Activated CD8-positive, alpha-beta memory T cell treated with anti-CD3 and anti-CD28 coated beads for 36 hours (primary cell): ENCODE measurements at regions not wholly inside any gene's neighbourhood (a gene's known extent, or its start where the extent isn't known, plus 50 kb on each side); places are given as distances from the start of the nearest gene placed in this dataset.
"Not testable (repeated sequence)": the region's sequence is repeated elsewhere in the genome, so short reads cannot be mapped to it uniquely, and the experiment has no call there.

Experiments
- CTCF ChIA-PET: fragments of 350-600 bp; sonication (Branson Sonifier 250); formaldehyde crosslinking; loops from one replicate; lab custom pipeline; 2021; ENCODE audit warnings: antibody characterized with exemption; lab: Charles Lee
- POLR2A ChIA-PET: fragments of 350-600 bp; sonication (Branson Sonifier 250); formaldehyde crosslinking; loops from one replicate; lab custom pipeline; 2021; ENCODE audit warnings: antibody characterized with exemption; lab: Charles Lee

DNA sequence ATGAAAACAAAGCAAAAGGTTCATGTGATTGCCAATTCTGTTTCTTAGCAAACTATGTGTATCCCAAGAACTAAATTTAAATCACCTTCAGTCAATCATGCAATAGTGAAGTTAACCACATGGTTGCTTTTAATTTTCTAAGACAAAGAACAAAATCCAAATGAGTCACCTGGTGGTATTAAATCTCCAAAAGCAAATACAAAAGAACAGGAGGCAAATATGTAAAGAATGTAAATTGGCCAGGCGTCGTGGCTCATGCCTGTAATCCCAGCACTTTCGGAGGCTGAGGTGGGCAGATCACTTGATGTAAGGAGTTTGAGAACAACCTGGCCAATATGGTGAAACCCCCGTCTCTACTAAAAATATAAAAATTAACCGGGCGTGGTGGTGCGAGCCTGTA is 54.2 kb upstream of the PIK3R4 start:
- POLR2A ChIA-PET, result no interaction called here

DNA sequence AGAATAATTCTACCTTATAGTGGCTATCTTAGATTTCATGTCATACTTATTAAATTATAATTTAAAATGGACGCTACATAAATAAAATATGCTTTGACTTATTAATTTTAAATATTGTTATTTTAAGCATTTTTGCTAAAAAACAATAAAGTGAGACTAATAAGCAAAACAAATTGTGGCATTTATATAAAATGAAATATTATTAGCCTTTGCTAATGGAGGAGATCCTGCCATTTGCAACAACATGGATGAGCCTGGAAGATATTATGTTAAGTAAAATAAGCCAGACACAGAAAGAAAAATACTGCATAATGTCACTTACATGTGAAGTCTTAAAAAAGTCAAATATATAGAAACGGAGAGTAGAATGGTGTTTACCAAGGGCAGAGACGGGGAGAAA is 54.8 kb upstream of the PIK3R4 start:
- ChIA-PET POLR2A (no interaction called here), CTCF (interaction anchor here (1.0 kb wide), 1 partner anchor 10 kb away, joined by 5 read pairs; no protein-coding TSS in a partner anchor)

More for the DNA sequence above, 54.2 kb upstream of the PIK3R4 start:
- CTCF ChIA-PET, result interaction anchor here (1.0 kb wide), 1 partner anchor 9 kb away, joined by 5 read pairs; no protein-coding TSS in a partner anchor

DNA sequence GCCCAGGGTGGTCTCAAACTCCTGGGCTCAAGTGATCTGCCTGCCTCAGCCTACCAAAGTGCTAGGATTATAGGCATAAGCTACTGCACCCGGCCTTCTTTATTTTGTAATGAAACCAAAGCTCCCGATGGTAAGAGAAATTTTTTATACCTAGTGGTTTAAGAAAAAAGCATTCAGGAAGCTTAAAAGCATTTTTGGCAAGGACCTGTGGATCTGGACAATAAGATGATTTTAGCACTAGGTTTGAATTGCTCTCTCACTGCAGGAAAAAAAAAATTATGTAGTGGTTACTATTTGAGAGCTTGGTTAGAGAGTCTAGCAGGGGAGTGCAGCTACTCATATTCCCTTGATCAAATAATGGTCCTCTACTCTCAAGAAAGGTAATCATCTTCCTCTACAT is 64.9 kb upstream of the PIK3R4 start:
- ChIA-PET POLR2A (no interaction called here), CTCF (no interaction called here)

DNA sequence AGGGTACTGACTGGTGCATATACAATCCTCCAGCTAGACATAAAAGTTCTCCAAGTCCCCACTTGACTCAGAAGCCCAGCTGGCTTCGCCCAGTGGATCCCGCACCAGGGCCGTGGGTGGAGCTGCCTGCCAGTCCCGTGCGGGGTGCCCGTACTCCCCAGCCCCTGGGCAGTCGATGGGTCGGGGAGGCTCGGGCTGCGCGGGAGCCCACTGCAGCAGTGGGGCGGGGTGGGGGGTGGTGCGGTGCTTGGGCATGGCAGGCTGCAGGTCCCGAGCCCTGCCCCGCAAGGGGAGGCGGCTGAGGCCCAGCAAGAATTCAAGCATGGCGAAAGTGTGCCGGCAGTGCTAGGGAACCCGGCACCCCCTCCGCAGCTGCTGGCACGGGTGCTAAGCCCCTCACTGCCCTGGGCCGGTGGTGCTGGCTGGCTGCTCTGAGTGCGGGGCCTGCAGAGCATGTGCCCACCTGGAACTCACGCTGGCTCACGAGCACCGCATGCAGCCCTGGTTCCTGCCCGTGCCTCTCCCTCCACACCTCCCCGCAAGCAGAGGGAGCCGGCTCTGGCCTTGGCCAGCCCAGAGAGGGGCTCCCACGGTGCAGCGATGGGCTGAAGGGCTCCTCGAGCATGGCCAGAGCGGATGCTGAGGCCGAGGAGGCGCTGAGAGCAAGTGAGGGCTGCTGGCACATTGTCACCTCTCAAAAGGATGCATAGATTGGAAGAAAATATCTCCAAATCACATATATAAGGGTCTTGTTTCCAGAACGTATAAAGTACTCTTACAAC is 68.3 kb upstream of the PIK3R4 start:
- CTCF ChIA-PET, result no interaction called here
- POLR2A ChIA-PET, result no interaction called here

DNA sequence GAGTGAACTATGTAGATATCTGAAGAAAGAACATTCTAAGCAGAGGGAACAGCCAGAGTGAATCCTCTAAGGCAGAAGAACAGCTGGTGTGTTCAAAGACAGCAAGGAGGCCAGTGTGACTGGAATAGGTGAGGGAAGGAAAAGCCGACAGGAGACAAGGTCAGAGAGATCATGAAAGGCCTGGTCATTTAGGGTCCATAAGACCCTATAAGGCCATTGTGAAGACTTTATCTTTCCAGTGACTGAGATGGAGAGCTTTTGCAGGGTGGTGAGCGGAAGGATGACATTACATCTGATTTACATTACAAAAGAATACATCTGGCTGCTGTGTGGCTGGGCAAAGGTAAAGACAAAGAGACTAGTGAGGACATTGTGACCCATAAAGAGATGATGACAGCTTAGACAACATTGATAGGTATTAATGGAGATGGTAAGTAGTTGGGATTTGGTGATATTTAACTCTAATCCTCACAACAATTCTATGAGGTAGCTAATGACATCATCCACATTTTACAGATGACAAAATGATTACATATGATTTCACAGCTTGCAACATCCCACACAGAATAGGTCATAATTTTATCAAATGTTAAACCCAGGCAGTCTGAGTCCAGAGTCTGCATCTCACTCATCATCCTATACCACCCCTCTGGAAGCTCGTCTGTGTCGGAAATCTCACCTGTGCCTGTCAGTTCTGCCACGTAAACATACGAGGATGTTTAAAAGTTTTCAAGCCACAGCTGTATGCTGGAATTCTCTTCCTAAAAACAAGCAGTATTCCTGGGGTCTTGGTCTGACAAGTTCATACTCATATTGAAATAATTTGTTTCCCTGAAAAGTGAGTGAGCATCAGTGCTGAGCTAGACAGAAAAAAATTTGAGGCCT is 70.2 kb upstream of the PIK3R4 start:
- ChIA-PET POLR2A (no interaction called here), CTCF (no interaction called here)

DNA sequence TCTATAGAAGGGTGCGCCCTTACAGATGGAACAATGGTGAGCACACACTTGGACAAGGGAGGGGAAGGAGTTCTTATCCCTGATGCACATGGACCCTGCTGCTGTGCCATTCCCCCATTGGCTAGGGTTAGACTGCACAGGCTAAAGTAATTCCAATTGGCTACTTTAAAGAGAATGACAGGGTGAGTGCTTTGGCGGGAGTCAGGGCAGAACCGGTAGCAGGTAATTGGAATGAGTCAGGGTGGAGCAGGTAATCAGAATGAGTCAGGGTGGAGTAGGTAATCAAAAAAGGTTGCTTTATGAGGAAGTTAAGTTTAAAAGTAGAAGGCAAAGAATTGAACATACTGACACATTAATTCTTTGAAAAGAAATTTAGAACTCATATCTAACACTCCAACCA is 71.4 kb upstream of the PIK3R4 start:
- CTCF ChIA-PET, POLR2A ChIA-PET: not testable (repeated sequence)

DNA sequence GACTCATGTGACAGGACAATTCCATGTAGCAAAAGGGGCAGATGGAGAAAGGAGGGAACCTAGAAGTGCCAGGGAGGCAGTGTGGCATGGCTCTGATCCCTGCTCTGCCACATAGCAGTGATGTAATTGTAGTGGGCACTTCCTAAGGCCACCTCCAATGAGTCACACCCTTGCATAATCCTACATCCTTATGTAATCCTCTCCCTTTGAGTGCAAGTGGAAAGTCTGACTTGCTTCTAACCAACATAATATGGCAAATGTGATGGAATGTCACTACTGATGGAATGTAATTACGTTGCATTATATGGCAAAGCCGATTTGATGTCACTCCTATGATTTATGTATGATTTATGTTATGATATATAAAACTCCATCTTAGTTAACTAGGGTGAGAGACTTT is 72.9 kb upstream of the ATP2C1 start:
- ChIA-PET POLR2A (no interaction called here), CTCF (no interaction called here)

DNA sequence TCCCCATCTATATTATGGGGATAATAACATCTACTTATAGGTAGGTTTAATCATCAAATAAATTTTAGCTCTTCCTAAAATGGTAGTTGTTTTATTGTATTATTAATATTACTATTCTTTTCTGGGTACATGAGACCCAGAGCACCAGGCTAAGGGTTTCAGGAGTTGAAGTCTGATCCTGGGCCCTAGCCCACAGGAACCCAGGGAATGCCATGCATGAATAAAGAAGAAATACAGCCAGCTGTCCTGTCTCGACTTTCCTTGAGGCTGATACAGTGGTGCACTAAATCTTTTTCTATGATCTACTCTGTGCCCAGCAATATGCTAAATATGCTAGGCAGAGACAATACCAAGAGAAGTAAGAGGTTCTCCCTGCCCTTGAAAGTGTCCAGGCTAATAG is 72.1 kb upstream of the ATP2C1 start:
- CTCF ChIA-PET, result no interaction called here
- POLR2A ChIA-PET, result no interaction called here

DNA sequence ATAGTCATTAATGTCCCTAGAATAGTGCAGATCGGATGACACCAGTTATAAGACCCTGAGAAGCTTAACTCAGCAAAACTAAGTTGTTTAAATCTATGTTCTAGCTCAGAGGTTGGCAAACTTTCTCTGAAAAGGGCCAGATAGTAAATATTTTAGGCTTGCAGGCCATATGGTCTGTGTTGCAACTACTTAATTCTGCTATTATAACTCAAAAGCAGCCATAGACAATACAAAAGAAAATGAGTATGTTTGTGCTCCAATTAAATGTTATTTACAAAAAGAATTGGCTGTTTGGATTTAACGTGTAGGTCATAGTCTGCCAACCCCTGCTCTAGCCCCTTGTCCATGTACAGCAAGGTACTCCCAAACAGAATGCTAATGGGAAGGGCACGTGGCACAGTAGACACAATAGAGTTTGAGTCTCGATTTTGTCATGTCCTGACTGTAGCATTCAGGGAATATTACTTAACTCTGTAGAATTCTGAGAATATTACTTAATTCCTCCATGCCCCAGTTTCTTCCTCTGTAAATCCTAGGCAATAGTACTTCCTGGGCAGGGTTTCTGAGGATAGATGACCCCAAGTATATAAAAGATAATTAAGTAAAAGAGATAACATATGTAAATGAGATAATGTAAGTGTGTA is 70.5 kb upstream of the ATP2C1 start:
- CTCF ChIA-PET, result no interaction called here
- POLR2A ChIA-PET, result no interaction called here

DNA sequence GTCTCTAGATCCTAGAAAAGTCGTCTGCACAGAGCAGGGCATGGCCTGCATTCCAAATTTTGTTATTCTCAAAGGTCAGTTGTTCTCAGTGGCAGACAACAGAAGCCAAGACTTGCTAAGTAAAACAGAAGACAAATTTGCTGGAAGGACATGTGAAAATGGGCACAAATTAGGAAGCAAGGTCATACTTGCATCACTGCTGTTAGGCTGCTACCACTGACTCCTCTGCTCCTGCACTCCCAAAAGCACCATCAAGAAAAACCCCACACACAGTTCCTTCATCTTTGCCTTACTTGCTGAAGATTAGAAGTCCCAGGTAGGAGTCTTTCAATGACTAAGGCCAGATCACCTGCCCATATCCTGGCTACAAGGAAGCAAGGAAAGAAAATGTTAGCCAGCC is 69.9 kb upstream of the ATP2C1 start:
- ChIA-PET CTCF (no interaction called here), POLR2A (no interaction called here)

DNA sequence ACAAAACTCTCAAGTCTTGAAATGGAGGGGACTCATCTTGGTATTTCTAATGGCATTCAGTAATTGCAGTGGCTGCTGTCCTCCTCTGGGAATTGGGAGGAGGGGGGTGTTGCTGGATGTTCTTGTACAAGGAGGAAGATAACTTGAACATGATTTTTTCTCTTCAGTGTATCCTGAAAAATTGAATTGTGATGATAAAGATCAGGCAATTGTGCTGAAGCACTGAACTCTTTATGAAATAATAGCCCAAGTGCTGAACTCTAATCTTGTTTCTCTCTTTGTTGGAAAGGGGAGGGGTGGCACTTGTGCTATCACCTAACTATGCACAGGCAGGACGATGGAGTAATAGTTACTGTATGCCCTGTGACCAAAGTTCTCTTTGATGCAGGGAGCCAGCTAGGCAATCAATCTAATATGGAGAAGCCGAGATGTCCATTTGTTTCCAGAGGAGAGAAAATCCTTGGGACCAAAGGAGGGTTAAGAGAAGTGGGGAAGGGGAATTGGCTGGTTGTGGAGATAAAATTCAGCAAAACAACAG is 68.1 kb upstream of the ATP2C1 start:
- CTCF ChIA-PET, result no interaction called here
- POLR2A ChIA-PET, result no interaction called here

DNA sequence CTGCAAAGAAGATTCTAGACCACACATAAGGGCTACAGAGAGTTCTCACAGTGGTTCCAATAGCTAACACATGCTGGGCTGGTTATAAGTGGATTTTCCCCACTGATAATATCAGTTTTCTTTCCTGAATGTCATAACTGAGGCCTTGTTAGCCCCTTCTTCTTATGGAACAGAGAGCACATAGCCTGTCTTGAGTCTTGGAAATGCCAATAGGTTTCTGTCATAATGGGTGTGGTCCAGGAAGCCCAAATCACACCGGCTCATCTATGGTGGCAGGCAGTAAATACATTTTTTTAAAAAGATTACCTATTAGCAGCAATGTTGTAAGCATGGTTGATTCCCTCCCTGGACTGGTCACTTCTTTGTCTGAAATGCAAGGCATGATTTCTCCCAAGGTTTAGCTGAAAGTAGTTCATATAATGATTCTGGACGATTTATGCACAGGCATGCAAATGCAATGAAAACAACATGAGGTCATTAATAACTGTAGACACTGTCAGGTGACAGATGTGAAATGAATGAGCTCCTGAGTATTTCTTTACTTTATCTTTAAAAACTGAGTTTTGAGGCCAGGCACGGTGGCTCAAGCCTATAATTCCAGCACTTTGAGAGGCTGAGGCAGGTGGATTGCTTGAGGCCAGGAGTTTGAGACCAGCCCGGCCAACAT is 67.2 kb upstream of the ATP2C1 start:
- POLR2A ChIA-PET, result no interaction called here
- CTCF ChIA-PET, result no interaction called here

DNA sequence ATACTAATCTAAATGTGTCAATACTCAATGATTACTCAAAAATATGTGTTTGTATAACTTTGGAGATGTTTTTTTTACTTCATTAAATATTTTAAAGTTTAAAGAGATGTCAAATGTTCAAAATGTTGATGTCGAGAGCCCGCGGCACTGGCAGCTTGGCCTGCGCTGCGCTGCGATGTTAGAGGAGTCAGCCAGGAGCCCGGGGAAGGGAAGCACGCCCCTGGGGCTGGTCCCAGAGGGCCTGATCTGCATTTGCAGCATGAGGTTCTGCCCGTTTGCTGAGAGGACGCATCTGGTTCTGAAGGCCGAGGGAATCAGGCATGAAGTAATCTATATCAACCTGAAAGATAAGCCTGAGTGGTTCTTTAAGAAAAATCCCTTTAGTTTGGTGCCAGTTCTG is 66.4 kb upstream of the ATP2C1 start:
- CTCF ChIA-PET, result no interaction called here
- POLR2A ChIA-PET, result no interaction called here

DNA sequence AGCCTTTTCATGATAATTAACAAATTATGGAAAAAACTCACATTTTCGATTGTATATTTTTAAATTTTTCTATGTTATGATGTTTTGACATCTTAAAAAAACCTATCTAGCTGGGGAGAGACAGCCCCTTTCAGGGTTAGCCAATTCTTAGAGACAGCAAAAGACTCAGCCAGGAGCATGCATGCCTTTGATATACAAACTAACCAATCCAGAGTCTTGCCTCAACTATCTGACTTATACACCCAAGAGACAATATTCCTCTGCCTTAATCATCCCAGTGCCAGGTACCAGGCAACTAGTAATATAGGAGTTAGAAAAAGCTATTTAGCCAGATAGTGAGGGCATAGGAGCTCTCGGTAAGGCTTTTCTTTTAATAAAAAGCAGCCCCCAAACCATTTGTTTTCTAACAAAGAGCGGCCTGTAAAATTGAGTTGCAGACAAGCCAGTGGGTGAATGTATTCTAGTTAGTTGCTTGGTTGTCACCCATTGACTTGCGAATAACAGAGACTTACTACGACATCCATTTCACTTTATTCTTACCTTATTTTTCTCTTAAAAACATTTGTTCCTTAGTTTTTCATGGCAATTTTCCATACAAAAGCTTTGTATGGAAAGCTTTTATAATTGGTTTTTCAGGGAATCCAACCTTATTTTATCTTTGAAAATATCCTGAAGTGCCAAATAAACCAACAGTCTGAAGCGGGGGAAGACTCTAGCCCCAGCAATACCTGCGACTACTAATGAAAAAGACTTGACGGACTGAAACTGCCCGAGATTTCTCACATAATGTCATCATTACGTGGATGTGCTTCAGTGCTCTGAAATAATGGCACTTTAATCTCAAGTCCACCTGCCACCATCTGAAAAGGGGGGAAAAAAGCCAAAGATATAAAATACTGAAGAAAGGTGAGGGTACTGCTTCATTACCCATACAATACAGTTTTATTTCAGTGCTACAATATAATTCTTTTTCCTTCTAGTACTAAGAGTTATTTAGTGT is 64.6 kb upstream of the ATP2C1 start:
- ChIA-PET CTCF (no interaction called here), POLR2A (no interaction called here)

DNA sequence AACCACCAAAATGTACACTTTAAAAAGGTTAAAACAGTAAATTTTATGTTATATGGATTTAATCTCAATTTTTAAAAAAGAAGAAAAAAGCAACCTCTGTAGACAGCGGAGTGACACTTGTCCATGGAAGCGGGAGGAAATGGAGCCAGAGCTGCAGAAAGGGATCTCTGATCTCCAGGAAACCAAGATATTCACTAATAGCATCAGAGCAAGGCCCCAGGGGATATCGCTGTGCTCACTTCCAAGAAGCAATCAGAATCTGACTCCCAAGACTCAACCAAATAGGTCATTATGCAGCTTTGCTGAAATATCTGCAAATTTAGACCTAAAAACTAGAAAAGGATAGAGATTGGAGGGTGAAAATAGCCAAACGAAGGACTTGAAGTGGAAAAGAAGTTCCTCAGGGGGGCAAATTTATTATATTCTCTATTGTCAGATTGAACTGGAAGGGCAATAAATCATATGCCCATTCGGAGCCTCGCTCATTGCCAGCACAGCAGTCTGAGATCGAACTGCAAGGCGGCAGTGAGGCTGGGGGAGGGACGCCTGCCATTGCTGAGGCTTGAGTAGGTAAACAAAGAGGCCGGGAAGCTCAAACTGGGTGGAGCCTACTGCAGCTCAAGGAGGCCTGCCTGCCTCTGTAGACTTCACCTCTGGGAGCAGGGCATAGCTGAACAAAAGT is 62.0 kb upstream of the ATP2C1 start:
- ChIA-PET POLR2A (no interaction called here), CTCF (no interaction called here)

DNA sequence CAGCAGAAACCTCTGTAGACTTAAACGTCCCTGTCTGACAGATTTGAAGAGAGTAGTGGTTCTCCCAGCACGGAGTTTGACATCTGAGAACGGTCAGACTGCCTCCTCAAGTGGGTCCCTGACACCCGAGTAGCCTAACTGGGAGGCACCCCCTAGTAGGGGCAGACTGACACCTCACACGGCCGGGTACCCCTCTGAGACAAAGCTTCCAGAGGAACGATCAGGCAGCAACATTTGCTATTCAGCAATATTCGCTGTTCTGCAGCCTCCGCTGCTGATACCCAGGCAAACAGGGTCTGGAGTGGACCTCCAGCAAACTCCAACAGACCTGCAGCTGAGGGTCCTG is 61.5 kb upstream of the ATP2C1 start:
- POLR2A ChIA-PET, CTCF ChIA-PET: not testable (repeated sequence)

DNA sequence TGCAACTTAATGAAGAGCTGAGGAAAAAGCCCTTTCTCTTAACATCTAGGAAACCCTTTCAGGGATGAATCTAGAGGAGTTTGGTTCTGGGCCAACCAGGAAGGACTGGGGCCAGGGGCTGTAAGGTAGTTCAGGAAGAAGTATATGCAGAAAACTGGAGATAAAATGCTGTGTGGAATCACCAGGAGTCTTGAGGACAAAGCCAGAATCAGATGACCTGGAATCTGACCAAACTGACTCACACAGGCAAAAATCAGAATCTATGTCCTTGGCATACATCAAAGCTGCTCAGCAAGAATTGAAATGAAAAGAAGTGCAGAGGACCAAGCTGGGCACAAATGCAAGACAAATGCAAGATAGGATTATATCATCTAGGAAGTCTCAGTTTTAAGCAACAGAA is 59.4 kb upstream of the ATP2C1 start:
- ChIA-PET POLR2A (no interaction called here), CTCF (no interaction called here)

DNA sequence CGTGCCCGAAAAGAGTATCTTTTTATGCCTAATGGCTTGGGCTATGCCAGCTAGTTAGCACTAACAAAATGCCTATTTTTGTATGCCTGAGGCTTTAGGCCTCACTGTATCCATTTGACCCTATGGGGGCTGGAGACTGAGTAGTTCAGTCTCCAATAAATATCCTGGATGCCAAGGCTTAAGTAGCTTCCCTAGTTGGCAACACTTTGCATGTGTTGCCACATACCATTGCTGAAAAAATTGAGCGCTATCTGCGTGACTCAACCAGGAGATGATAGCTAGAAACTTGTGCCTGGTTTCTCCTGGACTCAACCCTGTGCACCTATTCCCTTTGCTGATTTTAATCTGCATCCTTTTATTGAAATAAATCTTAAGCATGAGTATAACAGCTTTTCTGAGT is 58.4 kb upstream of the ATP2C1 start:
- ChIA-PET CTCF (no interaction called here), POLR2A (no interaction called here)
